AG04450 (cell line): ENCODE measurements at regions not wholly inside any gene's neighbourhood (a gene's known extent, or its start where the extent isn't known, plus 50 kb on each side); places are given as distances from the start of the nearest gene placed in this dataset.

ENCODE experiments used
- CTCF ChIA-PET: fragments of 300-600, 350-600 bp; formaldehyde crosslinking; extraction: SDS; loops from one replicate; lab custom pipeline; 2022; ENCODE audit warnings: antibody characterized with exemption, inconsistent platforms; lab: Charles Lee
- POLR2A ChIA-PET: fragments of 350-600 bp; formaldehyde crosslinking; extraction: SDS; loops from one replicate; lab custom pipeline; 2021; ENCODE audit warnings: antibody characterized with exemption, inconsistent platforms; lab: Yijun Ruan, JAX
- DNase-seq: peaks from one replicate; pipeline ENCODE4 v3.0.0-alpha.2; 2011; ENCODE audit warnings: low read depth, low spot score
- H3K27ac ChIP-seq: one replicate; pipeline ENCODE4 v1.5.1; 2012; ENCODE audit warnings: low read depth, low read length, control low read depth
- H3K27me3 ChIP-seq: one replicate; pipeline ENCODE4 v1.6.0; 2012; ENCODE audit warnings: low read length; ENCODE audit not compliant: control insufficient read depth, insufficient read depth
- H3K4me3 ChIP-seq: 2 replicates; pipeline ENCODE4 v1.5.1; 2011; ENCODE audit warnings: mild to moderate bottlenecking, low read depth, low read length, control low read depth
- H3K9me3 ChIP-seq: 2 replicates; pipeline ENCODE4 v1.5.1; 2012; ENCODE audit warnings: low read length; ENCODE audit not compliant: control insufficient read depth, insufficient read depth
- CTCF ChIP-seq: IDR thresholded peaks from 2 replicates; pipeline ENCODE4 v1.5.1; 2011; ENCODE audit warnings: low read depth, low read length, control low read depth, inconsistent platforms

DNA sequence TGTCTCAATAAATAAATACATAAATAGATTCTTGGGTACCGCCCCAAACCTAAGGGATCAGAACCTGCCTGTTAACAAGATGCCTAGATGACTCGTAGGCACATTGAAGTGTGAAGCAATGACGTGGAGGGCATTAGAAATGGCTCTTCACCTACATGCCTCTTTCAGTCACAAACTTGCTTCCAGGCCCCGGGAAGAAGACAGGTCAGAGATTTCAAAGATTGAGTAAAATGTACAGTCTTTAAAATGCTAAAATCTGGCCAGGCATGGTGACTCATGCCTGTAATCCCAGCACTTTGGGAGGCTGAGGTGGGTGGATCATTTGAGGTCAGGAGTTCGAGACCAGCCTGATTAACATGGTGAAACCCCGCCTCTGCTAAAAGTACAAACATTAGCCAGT is 480.8 kb upstream of the JARID2 start:
- no peaks in the 10 kb centered on the region for H3K27me3 ChIP-seq
- H3K27ac ChIP-seq, result no peak overlapping the region
- DNase-seq, result no peak
- no peaks in the 10 kb centered on the region for H3K9me3 ChIP-seq
- ChIA-PET CTCF (no interaction called here), POLR2A (no interaction called here)
- TF ChIP-seq CTCF, result no peak
- H3K4me3 ChIP-seq, result no peak overlapping the region

DNA sequence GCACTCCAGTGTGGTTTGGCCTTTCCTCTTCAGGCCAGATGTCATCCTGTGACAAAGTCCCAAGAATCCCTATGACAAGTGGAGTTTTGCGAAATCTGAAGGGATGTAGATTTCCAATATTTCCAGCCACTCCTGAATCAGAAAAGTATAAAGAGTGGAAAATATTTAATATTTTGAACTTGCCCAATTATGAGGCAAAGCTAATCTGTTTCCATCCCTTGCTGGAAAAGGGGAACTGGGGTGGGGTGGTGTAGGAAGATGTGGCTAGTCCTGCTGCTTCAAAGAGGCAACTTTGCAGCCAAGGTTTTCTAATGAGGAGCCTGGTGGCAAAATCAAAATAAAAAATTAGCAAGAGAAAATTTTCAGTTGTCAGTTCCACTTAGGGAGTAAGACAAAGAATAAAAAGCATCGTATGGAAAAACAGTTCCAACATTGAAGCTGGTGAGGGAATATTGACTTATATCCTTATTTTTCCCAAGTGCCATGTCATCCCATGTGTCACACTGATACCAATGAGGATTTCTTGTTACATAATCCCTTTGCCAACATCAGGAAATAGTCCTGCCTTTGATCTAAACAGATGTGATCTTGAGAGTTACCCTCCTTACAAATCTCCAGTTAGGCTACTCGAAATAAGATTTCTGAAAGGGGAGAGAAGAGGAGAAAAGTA is 480.0 kb upstream of the JARID2 start:
- H3K9me3 ChIP-seq, result no peaks in the 10 kb centered on the region
- ChIA-PET POLR2A (interaction anchor here (0.6 kb wide), 1 partner anchor 20 kb away, joined by 3 read pairs; no protein-coding TSS in a partner anchor), CTCF (no interaction called here)
- no peak for TF ChIP-seq CTCF
- H3K27me3 ChIP-seq, result no peaks in the 10 kb centered on the region
- no peak for DNase-seq
- H3K27ac ChIP-seq, result no peak overlapping the region
- H3K4me3 ChIP-seq, result no peak overlapping the region

DNA sequence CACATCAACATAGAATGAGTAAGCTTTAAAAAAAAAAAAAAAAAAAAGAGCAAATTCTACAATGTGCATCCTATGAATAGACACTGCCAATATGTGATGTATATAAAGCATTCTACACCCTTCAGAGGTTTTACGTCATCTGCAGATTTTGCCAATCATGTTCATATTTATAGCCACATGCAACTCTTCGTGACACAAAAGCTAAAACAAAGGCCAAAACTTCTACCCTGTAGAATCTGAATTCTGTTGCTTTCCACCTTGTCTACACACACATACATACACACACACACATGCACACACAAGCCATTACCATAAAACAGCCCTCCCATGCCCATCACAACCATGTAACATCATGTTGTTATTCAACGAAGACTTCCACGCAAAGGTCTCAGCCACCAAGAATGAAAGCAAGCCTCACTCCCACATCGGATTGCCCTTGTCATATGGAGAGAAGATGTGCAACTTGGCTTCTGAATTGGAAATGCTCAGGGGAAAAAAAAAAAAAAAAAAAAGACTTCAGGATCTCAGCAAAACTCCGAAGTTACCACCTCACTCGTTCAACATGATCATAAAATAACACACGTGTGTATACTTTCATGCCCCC is 479.4 kb upstream of the JARID2 start:
- ChIA-PET POLR2A (interaction anchor here (0.6 kb wide), 1 partner anchor 19 kb away, joined by 3 read pairs; no protein-coding TSS in a partner anchor), CTCF (interaction anchor here (0.5 kb wide), 1 partner anchor 728 kb away, joined by 5 read pairs; no protein-coding TSS in a partner anchor)
- Histone ChIP-seq H3K9me3 (no peaks in the 10 kb centered on the region), H3K27ac (no peak overlapping the region), H3K4me3 (no peak overlapping the region), H3K27me3 (no peaks in the 10 kb centered on the region)
- no peak for TF ChIP-seq CTCF
- DNase-seq, result no peak

DNA sequence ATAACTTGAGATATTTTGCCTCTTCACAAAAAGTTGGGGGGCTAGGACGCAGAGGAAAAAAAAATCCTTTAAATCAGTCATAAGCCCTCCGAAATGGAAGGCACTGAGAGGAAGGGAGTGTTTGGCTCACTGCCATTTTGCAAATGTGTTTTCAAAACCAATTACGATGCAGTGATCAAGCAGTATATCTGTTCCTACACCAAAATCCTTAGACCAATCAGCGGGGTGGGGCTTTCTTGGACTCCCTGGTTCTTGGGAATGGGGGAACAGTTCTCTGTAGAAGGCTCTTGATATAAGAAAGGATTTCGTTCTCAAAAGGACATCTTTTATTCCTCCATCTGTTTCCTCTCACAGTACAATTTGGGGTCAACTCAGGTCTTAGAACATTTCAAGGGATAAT is 478.6 kb upstream of the JARID2 start:
- H3K27ac ChIP-seq, result no peak overlapping the region
- DNase-seq, result no peak
- ChIA-PET CTCF (no interaction called here), POLR2A (no interaction called here)
- no peak for TF ChIP-seq CTCF
- no peaks in the 10 kb centered on the region for H3K27me3 ChIP-seq
- no peaks in the 10 kb centered on the region for H3K9me3 ChIP-seq
- no peak overlapping the region for H3K4me3 ChIP-seq

GRCh38 chr6:14770040-14770439 is 475.8 kb upstream of the JARID2 start:
- ChIA-PET POLR2A (no interaction called here), CTCF (interaction anchor here (0.5 kb wide), 1 partner anchor 200 kb away, joined by 3 read pairs; no protein-coding TSS in a partner anchor)
- Histone ChIP-seq H3K4me3 (no peak overlapping the region), H3K9me3 (no peaks in the 10 kb centered on the region; the same call in 1 of the 2 replicates), H3K27ac (no peak overlapping the region), H3K27me3 (no peaks in the 10 kb centered on the region)
- TF ChIP-seq CTCF, result no peak
- DNase-seq, result no peak
